Esophagus muscularis mucosa (tissue), 3 donors: ENCODE measurements at regions not wholly inside any gene's neighbourhood (a gene's known extent, or its start where the extent isn't known, plus 50 kb on each side); places are given as distances from the start of the nearest gene placed in this dataset.

ENCODE experiments used
- CTCF ChIP-seq, 3 experiments: fragments of 200-600 bp in 2 of 3; fragments of 450-650 bp in 1 of 3; sonication (generic) in 2 of 3; IDR thresholded peaks; one replicate each; pipeline ENCODE4 v1.5.1; 2017 to 2019; ENCODE audit warnings: antibody characterized with exemption in 3 of 3, mild to moderate bottlenecking in 2 of 3, moderate library complexity in 1 of 3
- POLR2AphosphoS5 ChIP-seq, 2 donors: sonication (generic); formaldehyde crosslinking; IDR thresholded peaks; one replicate each; pipeline ENCODE4 v1.6.1; 2017; ENCODE audit warnings: antibody characterized with exemption in 2 of 2

- TF ChIP-seq CTCF (IDR thresholded peaks at IDR 0.05): no peak
- no peak for TF ChIP-seq POLR2AphosphoS5 (IDR thresholded peaks at IDR 0.05)
Measured at GRCh38 chr15:62417439-62417838, 252.4 kb upstream of the C2CD4B start.
